B cell (primary cell): ENCODE measurements at regions not wholly inside any gene's neighbourhood (a gene's known extent, or its start where the extent isn't known, plus 50 kb on each side); places are given as distances from the start of the nearest gene placed in this dataset.

Experiments
- ATAC-seq: fragments of 200-7000 bp; cut with Tn5 transposase; one replicate; pipeline ENCODE4 v1.10.0; 2021; ENCODE audit warnings: low read depth, mild to moderate bottlenecking, moderate number of reproducible peaks, moderate library complexity
- CTCF ChIA-PET: fragments of 350-600 bp; sonication (Branson Sonifier 250); formaldehyde crosslinking; loops from one replicate; lab custom pipeline; 2021; ENCODE audit warnings: antibody characterized with exemption, inconsistent platforms; lab: Charles Lee
- POLR2A ChIA-PET: fragments of 350-600 bp; sonication (Branson Sonifier 250); formaldehyde crosslinking; loops from one replicate; lab custom pipeline; 2021; ENCODE audit warnings: antibody characterized with exemption; lab: Charles Lee
- DNase-seq: peaks from one replicate; pipeline ENCODE4 v3.0.0; 2013
- H2AFZ ChIP-seq: 2 replicates; pipeline ENCODE4 v1.6.1; 2012; ENCODE audit warnings: mild to moderate bottlenecking, low read depth, low read length; ENCODE audit not compliant: insufficient read depth, poor library complexity, severe bottlenecking
- H3K27ac ChIP-seq, 2 donors: 1 replicate in 1 of 2; 2 replicates in 1 of 2; pipeline ENCODE4 v1.5.1; 2012 to 2013; ENCODE audit warnings: low read length in 2 of 2, mild to moderate bottlenecking in 2 of 2, moderate library complexity in 1 of 2
- H3K27me3 ChIP-seq, 4 experiments: fragments of 200-600 bp in 1 of 4; sonication (generic) in 1 of 4; replicated peaks in 1 of 4; 1 replicate in 2 of 4; 2 replicates in 2 of 4; pipeline versions ENCODE4 v1.6.1 to v1.7.0; 2013 to 2016; ENCODE audit warnings: low read length in 3 of 4, mild to moderate bottlenecking in 2 of 4, mixed read lengths in 1 of 4, moderate library complexity in 1 of 4; ENCODE audit not compliant: insufficient read depth in 4 of 4, control insufficient read depth in 3 of 4; ENCODE audit errors: control extremely low read depth in 1 of 4
- H3K36me3 ChIP-seq, 2 experiments: replicated peaks in 1 of 2; 1 replicate in 1 of 2; 2 replicates in 1 of 2; pipeline versions ENCODE4 v1.6.1 to v1.7.1; 2013; ENCODE audit warnings: low read length in 1 of 2; ENCODE audit not compliant: insufficient read depth in 2 of 2, control insufficient read depth in 1 of 2; ENCODE audit errors: control extremely low read depth in 1 of 2, extremely low read depth in 1 of 2
- H3K4me1 ChIP-seq, 2 donors: fragments of 200-600 bp in 1 of 2; sonication (generic) in 1 of 2; 1 replicate in 1 of 2; 2 replicates in 1 of 2; pipeline versions ENCODE4 v1.5.1 to v1.6.1; 2013 to 2017; ENCODE audit warnings: low read length in 2 of 2; ENCODE audit not compliant: control insufficient read depth in 2 of 2, insufficient read depth in 2 of 2
- H3K4me2 ChIP-seq: replicated peaks from 2 replicates; pipeline ENCODE3; 2012; ENCODE audit warnings: mild to moderate bottlenecking, low read depth, low read length; ENCODE audit not compliant: poor library complexity, severe bottlenecking
- H3K4me3 ChIP-seq, 5 experiments: fragments of 200-600 bp in 1 of 5; sonication (generic) in 1 of 5; 1 replicate in 3 of 5; 2 replicates in 2 of 5; pipeline versions ENCODE4 v1.5.1 to v1.7.0; 2011 to 2016; ENCODE audit warnings: low read length in 4 of 5, mild to moderate bottlenecking in 4 of 5, low read depth in 2 of 5, control low read depth in 1 of 5, moderate library complexity in 1 of 5; ENCODE audit not compliant: insufficient read depth in 1 of 5; ENCODE audit errors: control extremely low read depth in 1 of 5, extremely low read depth in 1 of 5
- H3K79me2 ChIP-seq: fragments of 200-600 bp; sonication (generic); one replicate; pipeline ENCODE4 v1.6.0; 2016; ENCODE audit warnings: low read length; ENCODE audit not compliant: control insufficient read depth, insufficient read depth
- H3K9ac ChIP-seq: fragments of 200-600 bp; sonication (generic); 2 replicates; pipeline ENCODE4 v1.6.1; 2017; ENCODE audit warnings: mild to moderate bottlenecking, low read length, moderate library complexity
- H3K9me3 ChIP-seq, 3 donors: one replicate each; pipeline versions ENCODE4 v1.6.1 to v1.7.1; 2013; ENCODE audit warnings: low read length in 2 of 3; ENCODE audit not compliant: control insufficient read depth in 2 of 3, insufficient read depth in 1 of 3; ENCODE audit errors: control extremely low read depth in 1 of 3
- H4K20me1 ChIP-seq: 2 replicates; pipeline ENCODE4 v1.6.0; 2012; ENCODE audit warnings: mild to moderate bottlenecking, low read length; ENCODE audit not compliant: insufficient read depth, control insufficient read depth, poor library complexity, severe bottlenecking
- H3K27ac Mint-ChIP-seq: one replicate; pipeline ENCODE4 v1.8.0; 2021; ENCODE audit warnings: mixed read lengths
- H3K27me3 Mint-ChIP-seq: one replicate; pipeline ENCODE4 v1.8.0; 2021; ENCODE audit warnings: mixed read lengths
- H3K4me1 Mint-ChIP-seq: one replicate; pipeline ENCODE4 v1.8.0; 2021; ENCODE audit warnings: mixed read lengths
- H3K4me3 Mint-ChIP-seq: one replicate; pipeline ENCODE4 v1.8.0; 2021; ENCODE audit warnings: mixed read lengths
- H3K9me3 Mint-ChIP-seq: one replicate; pipeline ENCODE4 v1.8.0; 2022; ENCODE audit warnings: mixed read lengths; ENCODE audit not compliant: insufficient read depth
- CTCF ChIP-seq: fragments of 200-600 bp; IDR thresholded peaks from one replicate; pipeline ENCODE4 v1.8.0; 2022; ENCODE audit warnings: antibody characterized with exemption, mild to moderate bottlenecking
- EZH2 ChIP-seq: IDR thresholded peaks from 2 replicates; pipeline ENCODE4 v1.6.1; 2012; ENCODE audit warnings: borderline replicate concordance, low read depth, mild to moderate bottlenecking, moderate library complexity, low read length; ENCODE audit not compliant: insufficient read depth, poor library complexity, severe bottlenecking
- WGBS: methylation state at CpG from one replicate; pipeline ENCODE4 v1.1.5; 2013; ENCODE audit warnings: missing lambda C conversion rate; ENCODE audit not compliant: insufficient coverage; 5-methylcytosine and 5-hydroxymethylcytosine counted together
- intact Hi-C: fragments of 100-400 bp; cut with micrococcal nuclease; formaldehyde crosslinking; loops from one replicate; pipeline ENCODE4 v1.10.0; 2022

- H2AFZ ChIP-seq = no peak overlapping the region
- no peak overlapping the region for H3K9ac ChIP-seq
- Mint-ChIP-seq H3K4me1 (no peaks in the 10 kb centered on the region), H3K27ac (no peak overlapping the region), H3K4me3 (no peak overlapping the region), H3K27me3 (peaks cover 3% of the 10 kb centered on the region), H3K9me3 (no peaks in the 10 kb centered on the region)
- TF ChIP-seq EZH2 (no peak), CTCF (no peak)
- H3K4me3 ChIP-seq = no peak overlapping the region
- H3K4me2 ChIP-seq = no peak overlapping the region
- ATAC-seq = no peak
- H3K4me1 ChIP-seq = no peaks in the 10 kb centered on the region
- no peaks in the 10 kb centered on the region for H3K27me3 ChIP-seq
- no peaks in the 10 kb centered on the region for H3K79me2 ChIP-seq
- no peak for DNase-seq
- ChIA-PET CTCF (no interaction called here), POLR2A (no interaction called here)
- no CpG with 5 or more reads among the region's 1 CpG for WGBS
- peaks cover 0 to 4% (median 0%) of the 10 kb centered on the region in 3 donors for H3K9me3 ChIP-seq
- H3K36me3 ChIP-seq = no peaks in the 10 kb centered on the region
- H3K27ac ChIP-seq = no peak overlapping the region
- H4K20me1 ChIP-seq = no peaks in the 10 kb centered on the region
- intact Hi-C loops = no loop called here
Measured at GRCh38 chr6:115832786-115833185, 227.9 kb downstream of the FRK start.

GRCh38 chr6:115832186-115832585 lies 228.5 kb downstream of the FRK start:
- Histone ChIP-seq H3K27me3 (no peaks in the 10 kb centered on the region), H3K4me1 (no peaks in the 10 kb centered on the region), H3K9me3 (peaks cover 0 to 4% (median 0%) of the 10 kb centered on the region in 3 donors), H3K36me3 (no peaks in the 10 kb centered on the region), H2AFZ (no peak overlapping the region), H4K20me1 (no peaks in the 10 kb centered on the region), H3K4me2 (no peak overlapping the region), H3K27ac (no peak overlapping the region), H3K9ac (no peak overlapping the region), H3K4me3 (no peak overlapping the region), H3K79me2 (no peaks in the 10 kb centered on the region)
- peaks cover 3% of the 10 kb centered on the region for H3K27me3 Mint-ChIP-seq
- WGBS = no CpG with 5 or more reads among the region's 1 CpG
- intact Hi-C loops = no loop called here
- no peak for ATAC-seq
- no peaks in the 10 kb centered on the region for H3K4me1 Mint-ChIP-seq
- ChIA-PET POLR2A (no interaction called here), CTCF (no interaction called here)
- TF ChIP-seq CTCF (no peak), EZH2 (no peak)
- H3K4me3 Mint-ChIP-seq = no peak overlapping the region
- no peak for DNase-seq
- H3K9me3 Mint-ChIP-seq = no peaks in the 10 kb centered on the region
- H3K27ac Mint-ChIP-seq = no peak overlapping the region
